Activated naive CD4-positive, alpha-beta T cell treated with anti-CD3 and anti-CD28 coated beads for 36 hours (primary cell): ENCODE measurements at regions not wholly inside any gene's neighbourhood (a gene's known extent, or its start where the extent isn't known, plus 50 kb on each side); places are given as distances from the start of the nearest gene placed in this dataset.
"Not testable (repeated sequence)": the region's sequence is repeated elsewhere in the genome, so short reads cannot be mapped to it uniquely, and the experiment has no call there.

Experiments used
- CTCF ChIA-PET: fragments of 350-600 bp; sonication (Branson Sonifier 250); formaldehyde crosslinking; loops from one replicate; lab custom pipeline; 2021; ENCODE audit warnings: antibody characterized with exemption; lab: Charles Lee
- DNase-seq: peaks from one replicate; pipeline ENCODE4 v3.0.0-alpha.2; 2020
- H3K27ac Mint-ChIP-seq: one replicate; pipeline ENCODE4 v1.8.0; 2021; ENCODE audit warnings: mild to moderate bottlenecking, mixed read lengths
- H3K27me3 Mint-ChIP-seq: one replicate; pipeline ENCODE4 v1.8.0; 2021; ENCODE audit warnings: low read depth, mixed read lengths
- H3K36me3 Mint-ChIP-seq: one replicate; pipeline ENCODE4 v1.8.0; 2021; ENCODE audit warnings: low read depth, mixed read lengths
- H3K4me1 Mint-ChIP-seq: one replicate; pipeline ENCODE4 v1.8.0; 2021; ENCODE audit warnings: low read depth, mixed read lengths
- H3K4me3 Mint-ChIP-seq: one replicate; pipeline ENCODE4 v1.8.0; 2021; ENCODE audit warnings: mild to moderate bottlenecking, moderate library complexity, mixed read lengths
- H3K9me3 Mint-ChIP-seq: one replicate; pipeline ENCODE4 v1.8.0; 2021; ENCODE audit warnings: mixed read lengths
- intact Hi-C: fragments of 100-400 bp; cut with micrococcal nuclease; formaldehyde crosslinking; loops from one replicate; pipeline ENCODE4 v1.15.1; 2023

DNA sequence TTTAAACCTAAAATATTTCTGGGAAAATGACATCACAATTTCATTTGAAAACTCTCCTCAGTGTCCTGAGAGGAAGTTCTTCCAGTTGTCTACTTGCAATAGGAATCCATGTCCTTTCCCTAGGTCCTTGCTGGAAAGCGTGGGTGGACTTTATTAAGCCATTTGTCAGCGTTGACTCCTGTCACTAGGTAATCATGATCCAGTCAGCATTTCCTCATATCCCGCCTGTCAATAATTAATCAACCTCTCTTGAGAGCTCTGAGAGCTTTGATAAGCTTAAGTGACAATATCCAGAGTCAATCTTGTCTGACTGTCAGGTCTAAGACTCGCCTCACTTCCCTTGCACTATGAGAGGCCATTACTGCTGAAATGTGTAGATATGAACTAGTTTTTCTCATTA is 107.2 kb upstream of the SLIT3 start:
- no peak for DNase-seq
- Mint-ChIP-seq H3K4me3 (no peak overlapping the region), H3K36me3 (no peaks in the 10 kb centered on the region), H3K9me3 (no peaks in the 10 kb centered on the region), H3K27ac (no peak overlapping the region), H3K27me3 (no peaks in the 10 kb centered on the region), H3K4me1 (no peaks in the 10 kb centered on the region)
- intact Hi-C loops: no loop called here
- CTCF ChIA-PET: no interaction called here

DNA sequence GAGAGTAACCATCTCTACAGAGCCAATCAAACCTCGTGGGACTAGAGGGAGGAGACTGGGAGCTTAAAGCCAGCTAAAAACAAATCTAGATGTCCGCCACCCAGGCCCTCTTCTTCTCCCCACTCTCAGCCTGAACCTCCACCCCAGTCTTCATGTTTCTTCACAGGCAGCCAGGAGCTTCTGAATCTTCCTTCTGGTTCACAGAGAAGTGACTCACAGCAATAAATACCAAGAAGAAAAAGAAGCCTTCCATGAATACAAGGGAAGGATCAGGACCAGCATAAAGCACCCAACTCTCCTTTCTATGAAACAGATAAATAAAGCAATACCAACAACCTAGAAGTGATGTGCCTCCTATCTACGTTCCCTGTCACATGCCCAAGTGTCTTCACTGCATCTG is 103.3 kb upstream of the SLIT3 start:
- Mint-ChIP-seq H3K27me3 (peaks cover 3% of the 10 kb centered on the region), H3K4me1 (no peaks in the 10 kb centered on the region), H3K27ac (no peak overlapping the region), H3K4me3 (no peak overlapping the region), H3K36me3 (no peaks in the 10 kb centered on the region), H3K9me3 (no peaks in the 10 kb centered on the region)
- CTCF ChIA-PET: no interaction called here
- no peak for DNase-seq
- intact Hi-C loops: no loop called here

DNA sequence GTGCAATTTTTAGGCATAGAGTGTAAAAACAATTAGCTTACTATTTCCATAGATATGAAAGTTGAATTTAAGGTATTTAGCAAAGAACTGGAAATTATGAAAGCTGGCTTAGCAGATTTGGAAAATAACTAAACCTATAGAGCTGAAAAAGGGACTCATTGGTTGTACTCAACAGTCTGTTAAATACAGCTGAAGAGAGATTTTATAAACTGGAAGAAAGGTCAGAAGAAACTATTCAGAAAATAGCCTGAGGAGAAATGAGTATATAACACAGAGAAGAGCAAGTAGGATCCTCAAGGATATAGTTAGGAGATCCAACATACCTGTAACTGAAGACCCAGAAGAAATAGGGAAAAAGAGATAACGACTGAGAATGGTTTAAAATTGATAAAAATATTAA is 97.6 kb upstream of the SLIT3 start:
- CTCF ChIA-PET: interaction anchor here (0.6 kb wide), 1 partner anchor 1022 kb away, joined by 3 read pairs; no protein-coding TSS in a partner anchor
- H3K4me3 Mint-ChIP-seq: no peak overlapping the region
- H3K27me3 Mint-ChIP-seq: peaks cover 5% of the 10 kb centered on the region
- H3K9me3 Mint-ChIP-seq: peaks cover 2% of the 10 kb centered on the region
- no peak for DNase-seq
- H3K27ac Mint-ChIP-seq: no peak overlapping the region
- H3K36me3 Mint-ChIP-seq: no peaks in the 10 kb centered on the region
- intact Hi-C loops: no loop called here
- no peaks in the 10 kb centered on the region for H3K4me1 Mint-ChIP-seq

DNA sequence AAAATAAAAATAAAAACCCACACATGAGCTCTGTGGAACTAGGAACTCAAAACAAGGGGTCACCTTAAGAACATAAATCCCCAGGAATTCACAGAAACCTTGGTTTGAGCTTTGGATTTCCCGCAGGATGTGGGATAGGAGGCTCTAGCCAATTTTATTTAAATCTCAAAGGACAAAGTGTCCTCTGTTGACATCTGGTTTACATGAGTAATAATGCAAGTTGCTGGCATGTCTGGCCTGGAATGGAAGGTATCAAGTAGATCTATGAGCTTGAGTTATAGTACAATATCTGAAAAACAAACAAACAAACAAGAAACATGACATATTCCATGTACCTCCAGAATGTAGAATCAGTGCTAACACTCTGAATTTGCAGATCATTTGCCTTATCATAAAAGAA is 94.2 kb upstream of the SLIT3 start:
- intact Hi-C loops: no loop called here
- no peak overlapping the region for H3K27ac Mint-ChIP-seq
- CTCF ChIA-PET: no interaction called here
- H3K27me3 Mint-ChIP-seq: peaks cover 4% of the 10 kb centered on the region
- DNase-seq: no peak
- H3K4me1 Mint-ChIP-seq: no peaks in the 10 kb centered on the region
- H3K36me3 Mint-ChIP-seq: no peaks in the 10 kb centered on the region
- no peak overlapping the region for H3K4me3 Mint-ChIP-seq
- H3K9me3 Mint-ChIP-seq: peaks cover 2% of the 10 kb centered on the region

DNA sequence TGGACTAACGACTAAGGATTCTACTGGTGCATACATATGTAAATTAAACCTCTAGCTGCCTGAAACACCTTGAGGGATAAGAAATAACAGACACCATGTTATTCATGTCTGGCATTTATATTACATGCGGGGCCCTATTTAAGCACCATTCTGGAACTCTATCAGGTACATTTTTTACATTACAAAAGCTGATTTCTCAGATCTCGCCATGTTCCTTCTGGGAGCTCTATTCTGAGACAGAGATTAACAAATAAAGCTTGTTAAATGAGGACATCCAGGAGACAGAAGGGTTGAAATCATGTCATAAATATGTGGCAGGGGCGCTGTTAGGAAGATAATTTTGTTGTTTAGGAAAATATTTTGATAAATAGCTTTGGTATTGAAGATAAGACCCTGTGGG is 93.4 kb upstream of the SLIT3 start:
- CTCF ChIA-PET: no interaction called here
- no peak for DNase-seq
- intact Hi-C loops: no loop called here
- Mint-ChIP-seq H3K4me3 (no peak overlapping the region), H3K27me3 (peaks cover 4% of the 10 kb centered on the region), H3K9me3 (peaks cover 2% of the 10 kb centered on the region), H3K27ac (no peak overlapping the region), H3K4me1 (no peaks in the 10 kb centered on the region), H3K36me3 (no peaks in the 10 kb centered on the region)

DNA sequence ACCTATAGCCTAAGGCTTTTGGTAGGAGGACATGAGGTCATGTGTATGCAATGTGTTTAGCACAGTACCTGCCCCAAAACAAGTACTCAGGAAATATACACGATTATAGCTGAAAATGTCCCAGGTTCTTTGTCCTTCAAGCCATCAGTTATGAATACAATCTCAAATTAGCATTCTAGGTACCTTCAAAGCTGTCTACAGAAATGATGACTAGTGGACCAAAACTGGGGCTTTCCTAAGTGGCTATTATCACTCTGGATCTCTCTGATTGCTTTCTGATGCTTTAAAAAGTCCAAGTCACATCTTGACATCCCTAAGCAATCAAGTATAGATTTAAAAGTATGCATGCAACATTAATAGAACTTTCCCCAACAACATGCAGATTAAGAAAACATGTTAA is 93.0 kb upstream of the SLIT3 start:
- no peak overlapping the region for H3K27ac Mint-ChIP-seq
- H3K27me3 Mint-ChIP-seq: peaks cover 4% of the 10 kb centered on the region
- no peaks in the 10 kb centered on the region for H3K36me3 Mint-ChIP-seq
- peaks cover 2% of the 10 kb centered on the region for H3K9me3 Mint-ChIP-seq
- intact Hi-C loops: no loop called here
- no peak overlapping the region for H3K4me3 Mint-ChIP-seq
- H3K4me1 Mint-ChIP-seq: no peaks in the 10 kb centered on the region
- DNase-seq: no peak
- CTCF ChIA-PET: no interaction called here

DNA sequence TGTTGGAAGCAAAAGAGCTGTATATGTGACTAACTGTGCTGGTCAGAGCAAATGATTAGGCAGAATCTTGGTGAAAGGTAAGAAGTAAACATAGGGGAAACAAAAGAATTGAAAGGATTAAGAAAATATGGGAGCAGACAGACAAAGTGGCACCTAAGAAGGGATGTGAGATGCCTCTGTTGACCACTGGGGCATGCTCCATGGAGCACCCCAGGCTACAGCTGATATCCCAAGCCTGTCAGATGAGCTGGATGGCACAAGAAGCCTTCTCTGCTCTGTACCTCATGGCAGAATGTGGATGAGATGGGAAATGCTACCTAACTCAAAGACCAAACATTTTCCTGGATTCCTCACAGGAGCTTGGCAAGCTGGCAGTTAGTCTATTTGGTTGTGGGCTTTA is 89.3 kb upstream of the SLIT3 start:
- peaks cover 3% of the 10 kb centered on the region for H3K27me3 Mint-ChIP-seq
- no peak overlapping the region for H3K4me3 Mint-ChIP-seq
- no peak for DNase-seq
- no peaks in the 10 kb centered on the region for H3K4me1 Mint-ChIP-seq
- H3K9me3 Mint-ChIP-seq: no peaks in the 10 kb centered on the region
- no peak overlapping the region for H3K27ac Mint-ChIP-seq
- CTCF ChIA-PET: no interaction called here
- H3K36me3 Mint-ChIP-seq: no peaks in the 10 kb centered on the region
- intact Hi-C loops: no loop called here

DNA sequence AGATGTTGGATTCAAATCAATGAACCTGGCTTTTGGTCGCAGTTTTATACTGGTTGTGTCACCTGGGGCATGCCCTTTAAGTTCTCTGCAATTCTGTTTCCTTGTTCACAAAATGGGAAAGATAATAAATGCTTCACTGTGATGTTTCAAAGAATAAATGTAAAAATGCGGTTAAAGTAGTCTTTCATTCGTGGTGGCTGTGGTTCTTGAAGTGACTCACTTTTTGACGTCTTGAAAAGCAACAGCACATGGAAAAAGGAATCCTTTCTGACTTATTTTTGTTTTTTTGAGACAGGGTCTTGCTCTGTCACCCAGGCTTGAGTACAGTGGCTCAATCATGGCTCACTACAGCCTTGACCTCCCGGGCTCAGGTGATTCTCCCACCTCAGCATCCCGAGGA is 88.4 kb upstream of the SLIT3 start:
- Mint-ChIP-seq H3K27me3 (peaks cover 6% of the 10 kb centered on the region), H3K9me3 (no peaks in the 10 kb centered on the region), H3K36me3 (no peaks in the 10 kb centered on the region), H3K27ac (no peak overlapping the region), H3K4me3 (no peak overlapping the region), H3K4me1 (no peaks in the 10 kb centered on the region)
- intact Hi-C loops: no loop called here
- CTCF ChIA-PET: no interaction called here
- no peak for DNase-seq

DNA sequence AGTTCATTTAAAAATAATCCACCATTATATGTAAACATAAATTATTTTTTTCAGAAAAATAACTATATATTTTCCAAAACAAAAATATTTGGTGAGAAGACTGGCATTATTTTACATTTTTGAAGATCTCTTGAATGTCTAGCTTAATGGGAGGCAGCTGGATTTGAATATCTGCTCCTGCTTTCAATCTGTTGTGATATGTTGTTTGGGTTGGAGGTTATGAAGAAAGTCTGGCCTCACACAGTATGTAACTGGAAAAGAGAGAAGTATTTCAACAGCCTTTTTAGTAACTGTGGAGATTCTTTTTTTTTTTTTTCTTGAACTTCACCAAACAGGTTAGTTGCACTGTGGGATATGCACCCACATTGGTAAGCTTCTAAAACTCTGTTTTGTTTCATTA is 84.7 kb upstream of the SLIT3 start:
- Mint-ChIP-seq H3K4me3 (no peak overlapping the region), H3K9me3 (no peaks in the 10 kb centered on the region), H3K36me3 (no peaks in the 10 kb centered on the region), H3K4me1 (no peaks in the 10 kb centered on the region), H3K27ac (no peak overlapping the region), H3K27me3 (peaks cover 3% of the 10 kb centered on the region)
- CTCF ChIA-PET: no interaction called here
- no peak for DNase-seq
- intact Hi-C loops: no loop called here

DNA sequence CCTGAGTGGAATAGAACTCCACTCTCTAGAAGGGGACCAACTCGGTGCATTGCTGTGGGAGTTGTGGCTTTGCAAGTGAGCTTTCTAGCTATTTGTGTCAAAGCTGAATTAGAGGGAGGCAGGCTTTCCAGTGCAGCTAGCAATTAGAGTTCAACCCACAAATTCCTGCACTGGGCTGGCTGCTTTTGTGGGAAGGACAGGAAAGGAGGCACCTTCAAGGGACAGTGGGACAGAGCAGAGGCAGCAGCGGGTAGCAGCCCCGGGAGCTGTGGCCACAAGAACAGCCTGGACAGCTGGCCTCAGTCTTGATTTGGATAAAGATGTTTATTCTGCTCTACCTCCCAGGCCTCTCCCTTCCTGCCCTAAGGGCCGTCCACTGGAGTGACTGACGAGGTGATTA is 83.7 kb upstream of the SLIT3 start:
- CTCF ChIA-PET: no interaction called here
- Mint-ChIP-seq H3K27me3 (peaks cover 3% of the 10 kb centered on the region), H3K4me1 (no peaks in the 10 kb centered on the region), H3K27ac (no peak overlapping the region), H3K36me3 (no peaks in the 10 kb centered on the region), H3K9me3 (no peaks in the 10 kb centered on the region), H3K4me3 (no peak overlapping the region)
- intact Hi-C loops: no loop called here
- DNase-seq: no peak

DNA sequence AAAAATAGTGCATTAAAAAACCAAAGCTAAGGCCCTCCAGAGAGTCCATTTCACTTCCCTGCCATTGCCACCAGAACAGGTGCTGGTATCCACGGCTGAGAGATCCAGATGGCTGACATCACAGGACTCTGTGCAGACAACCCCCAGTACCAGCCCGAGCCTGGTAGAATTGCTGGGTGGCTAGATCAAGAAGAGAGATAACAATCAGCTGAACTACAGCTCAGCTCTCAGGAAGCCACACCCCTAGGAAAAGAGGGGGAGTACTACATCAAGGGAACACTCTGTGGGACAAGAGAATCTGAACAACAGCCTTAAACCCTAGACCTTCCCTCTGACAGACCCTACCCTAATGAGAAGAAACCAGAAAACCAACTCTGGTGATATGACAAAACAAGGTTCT is 73.8 kb upstream of the SLIT3 start:
- DNase-seq: no peak
- Mint-ChIP-seq H3K27ac (no peak overlapping the region), H3K4me1 (no peaks in the 10 kb centered on the region), H3K4me3 (no peak overlapping the region), H3K9me3 (peaks cover 3% of the 10 kb centered on the region), H3K27me3 (no peaks in the 10 kb centered on the region), H3K36me3 (no peaks in the 10 kb centered on the region)
- CTCF ChIA-PET: no interaction called here
- intact Hi-C loops: no loop called here

DNA sequence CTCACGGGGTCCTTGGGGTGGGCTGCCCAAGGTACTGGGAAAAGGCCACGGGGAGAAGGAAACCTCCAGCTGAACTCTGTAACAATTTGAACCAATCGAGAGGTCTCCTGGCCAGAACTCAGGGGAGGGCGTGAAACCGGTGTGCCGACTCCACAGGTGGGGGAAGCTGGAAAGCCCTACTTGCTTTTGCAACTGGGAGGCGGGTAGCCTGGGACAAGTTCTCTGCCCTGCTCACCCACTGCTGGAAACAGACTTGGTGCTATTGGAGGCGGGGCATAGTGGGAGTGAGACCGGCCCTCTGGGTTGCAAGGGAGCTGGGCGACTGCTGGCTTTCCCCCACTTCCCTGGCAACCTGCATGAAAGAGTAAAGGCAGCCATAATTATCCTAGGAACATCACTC is 73.2 kb upstream of the SLIT3 start:
- H3K4me3 Mint-ChIP-seq: no peak overlapping the region
- no peak overlapping the region for H3K27ac Mint-ChIP-seq
- CTCF ChIA-PET: no interaction called here
- H3K4me1 Mint-ChIP-seq: no peaks in the 10 kb centered on the region
- H3K27me3 Mint-ChIP-seq: no peaks in the 10 kb centered on the region
- peaks cover 3% of the 10 kb centered on the region for H3K9me3 Mint-ChIP-seq
- DNase-seq: no peak
- intact Hi-C loops: no loop called here
- H3K36me3 Mint-ChIP-seq: no peaks in the 10 kb centered on the region

DNA sequence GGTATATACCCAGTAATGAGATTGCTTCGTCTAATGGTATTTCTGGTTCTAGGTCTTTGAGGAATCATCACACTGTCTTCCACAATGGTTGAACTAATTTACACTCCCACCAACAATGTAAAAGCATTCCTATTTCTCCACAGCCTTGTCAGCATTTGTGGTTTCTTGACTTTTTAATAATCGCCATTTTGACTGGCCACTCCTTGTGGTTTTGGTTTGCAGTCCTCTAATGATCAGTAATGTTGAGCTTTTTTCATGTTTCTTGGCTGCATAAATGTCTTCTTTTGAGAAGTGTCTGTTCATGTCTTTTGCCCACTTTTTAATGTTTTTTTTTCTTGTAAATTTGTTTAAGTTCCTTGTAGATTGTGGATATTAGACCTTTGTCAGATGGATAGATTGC is 70.9 kb upstream of the SLIT3 start:
- H3K9me3 Mint-ChIP-seq, H3K27ac Mint-ChIP-seq, H3K4me3 Mint-ChIP-seq, intact Hi-C loops, DNase-seq, H3K36me3 Mint-ChIP-seq, H3K4me1 Mint-ChIP-seq, H3K27me3 Mint-ChIP-seq, CTCF ChIA-PET: not testable (repeated sequence)

DNA sequence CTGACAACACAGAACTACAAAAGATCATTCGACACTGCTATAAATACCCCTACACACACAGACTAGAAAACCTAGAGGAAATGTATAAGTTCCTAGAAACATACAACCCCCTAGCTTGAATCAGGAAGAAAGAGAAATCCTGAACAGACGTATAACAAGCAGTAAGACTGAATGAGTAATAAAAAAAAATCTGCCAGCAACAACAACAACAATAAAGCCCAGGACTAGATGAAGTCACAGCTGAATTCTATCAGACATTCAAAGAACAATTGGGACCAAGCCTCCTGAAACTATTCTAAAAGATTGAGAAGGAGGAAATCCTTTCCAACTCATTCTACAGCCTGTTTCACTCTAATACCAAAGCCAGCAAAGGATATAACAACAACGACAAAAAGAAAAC is 68.2 kb upstream of the SLIT3 start:
- DNase-seq: no peak
- no peak overlapping the region for H3K27ac Mint-ChIP-seq
- intact Hi-C loops: no loop called here
- H3K4me1 Mint-ChIP-seq: no peaks in the 10 kb centered on the region
- peaks cover 6% of the 10 kb centered on the region for H3K27me3 Mint-ChIP-seq
- no peak overlapping the region for H3K4me3 Mint-ChIP-seq
- no peaks in the 10 kb centered on the region for H3K36me3 Mint-ChIP-seq
- H3K9me3 Mint-ChIP-seq: peaks cover 3% of the 10 kb centered on the region
- CTCF ChIA-PET: no interaction called here
